GM21786 (cell line): ENCODE measurements at regions not wholly inside any gene's neighbourhood (a gene's known extent, or its start where the extent isn't known, plus 50 kb on each side); places are given as distances from the start of the nearest gene placed in this dataset.
A peak's percentile ranks its signal among the peaks of the same experiment; 100 is the strongest.

Source experiments
- ATAC-seq: cut with Tn5 transposase; IDR thresholded peaks from one replicate; pipeline ENCODE4 v1.9.1; 2021; ENCODE audit not compliant: unreplicated experiment

DNA sequence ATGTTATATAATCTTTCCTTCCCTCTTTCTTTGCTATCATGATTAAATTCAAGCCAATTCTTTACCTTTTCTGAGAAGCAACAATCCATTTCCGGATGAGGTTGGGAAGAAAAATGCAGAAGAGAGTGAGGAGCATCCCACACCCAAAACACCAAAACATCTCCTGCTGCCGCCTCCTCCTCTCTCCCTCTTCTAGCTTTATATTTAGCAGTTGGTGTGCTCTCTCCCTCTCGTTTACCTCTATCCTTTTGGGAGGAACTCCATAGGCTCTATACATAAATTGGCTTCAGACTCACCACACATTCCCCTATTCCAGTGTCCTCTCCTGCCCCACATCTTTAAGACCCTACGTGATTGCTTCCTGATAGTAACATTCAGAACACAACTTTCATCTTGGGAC lies 332.2 kb upstream of the PLXNA2 start:
- ATAC-seq = no peak

DNA sequence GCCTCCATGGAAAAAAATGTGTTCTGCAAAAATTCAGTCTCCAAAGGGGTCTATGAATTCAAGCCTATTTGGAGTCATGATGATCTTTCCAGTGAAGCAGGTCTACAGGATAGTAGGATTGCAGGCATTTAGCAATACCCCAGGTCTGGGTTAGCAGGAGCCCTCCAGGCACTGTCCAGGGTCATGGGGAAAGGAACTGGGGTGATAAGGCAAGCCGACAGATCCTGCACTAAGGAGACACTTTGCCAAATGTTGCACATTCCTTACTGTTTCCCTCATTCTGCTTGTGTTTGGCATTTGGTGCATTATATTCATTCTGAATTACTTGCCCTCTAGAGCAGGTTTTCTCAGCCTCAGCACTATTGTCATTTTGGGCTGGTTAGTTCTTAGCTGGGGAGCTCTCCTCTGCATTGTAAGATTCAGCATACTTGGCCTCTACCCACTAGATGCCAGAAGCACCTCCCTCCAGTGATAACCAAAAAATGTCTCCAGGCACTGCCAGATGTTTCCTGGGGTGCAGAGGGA lies 333.3 kb upstream of the PLXNA2 start:
- no peak for ATAC-seq

DNA sequence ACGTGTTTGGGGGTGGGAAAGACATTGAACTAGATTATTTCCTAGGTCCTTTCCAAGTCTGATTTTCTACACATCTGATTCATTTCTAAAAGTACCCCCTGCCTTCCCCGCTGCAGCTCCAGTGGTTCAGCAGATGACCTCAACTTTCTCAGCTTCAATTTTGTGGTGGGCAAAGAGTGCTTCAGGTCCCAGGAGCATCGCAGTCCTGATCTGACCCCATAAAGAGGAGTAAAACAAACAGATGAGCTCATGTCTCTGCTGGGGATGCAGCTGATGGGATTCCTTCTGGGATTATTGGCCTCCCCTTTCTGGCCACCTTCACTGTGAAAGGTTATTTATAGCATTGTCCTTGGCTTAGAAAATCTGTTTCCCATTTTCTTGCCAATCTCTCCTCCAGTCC lies 337.0 kb upstream of the PLXNA2 start:
- ATAC-seq = no peak

DNA sequence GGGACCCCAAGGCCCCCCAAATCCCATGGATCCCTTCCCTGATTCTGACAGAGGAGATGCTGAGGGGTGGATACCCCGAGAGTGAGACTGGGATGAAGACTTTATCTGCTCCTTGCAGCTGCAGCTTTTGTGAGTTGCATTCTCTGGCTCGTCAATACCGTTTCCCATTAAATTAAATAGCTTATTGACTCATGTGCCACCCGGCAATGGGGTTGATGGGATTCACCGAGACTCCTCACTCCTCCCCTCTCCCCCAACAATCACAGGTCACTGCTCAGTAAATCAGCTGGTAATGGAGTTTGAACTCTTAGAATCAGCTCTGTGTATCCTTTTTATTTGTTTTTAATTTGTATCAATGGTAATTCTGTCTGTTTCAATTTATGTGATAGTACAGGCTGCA lies 337.5 kb upstream of the PLXNA2 start:
- ATAC-seq = no peak

DNA sequence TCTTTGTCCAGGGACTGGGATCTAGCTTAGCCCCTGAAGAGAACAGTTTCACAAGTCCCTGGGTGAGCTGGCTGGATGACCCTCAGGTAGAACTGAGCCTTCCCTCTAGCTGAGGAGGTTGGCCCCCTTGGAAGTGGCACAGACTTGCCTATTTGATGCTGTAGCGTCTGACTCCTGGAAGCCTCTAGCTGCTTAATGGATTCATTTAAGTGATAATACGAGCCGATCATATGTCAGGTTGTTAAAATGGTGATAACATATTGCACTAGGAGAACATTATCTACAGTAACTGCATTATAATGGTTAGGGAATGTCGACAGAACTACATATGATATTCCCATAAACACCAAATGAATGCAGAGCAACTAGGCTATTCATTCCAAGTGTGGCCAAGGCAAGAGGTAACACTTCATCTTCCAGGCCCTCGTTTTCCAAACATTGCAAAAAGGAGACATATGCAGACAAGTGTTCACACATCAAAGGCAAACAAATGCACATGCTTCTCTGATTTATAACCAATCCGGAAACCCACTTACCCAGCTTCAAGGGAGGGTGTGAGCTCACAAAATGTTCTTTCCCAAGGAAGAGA lies 340.1 kb upstream of the PLXNA2 start:
- no peak for ATAC-seq

DNA sequence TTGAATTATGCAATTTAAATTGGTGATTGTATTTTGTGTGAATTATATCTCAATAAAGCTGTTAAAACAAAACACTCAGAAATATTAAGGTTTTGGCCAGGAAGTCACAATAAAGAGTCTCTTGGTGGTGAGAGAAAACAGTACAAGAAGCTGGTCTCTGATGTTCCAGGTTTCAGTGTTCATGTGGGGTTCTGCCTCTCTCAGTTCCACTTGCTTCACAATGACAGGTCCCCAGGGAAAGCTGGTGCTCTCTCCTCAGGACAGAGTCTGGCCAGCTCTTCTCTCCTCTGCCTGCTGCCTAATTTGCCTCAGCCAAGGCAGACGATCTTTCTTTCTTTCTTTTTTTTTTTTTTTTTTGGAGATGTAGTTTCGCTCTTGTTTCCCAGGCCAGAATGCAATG lies 342.9 kb upstream of the PLXNA2 start:
- ATAC-seq = peak; percentile 78

DNA sequence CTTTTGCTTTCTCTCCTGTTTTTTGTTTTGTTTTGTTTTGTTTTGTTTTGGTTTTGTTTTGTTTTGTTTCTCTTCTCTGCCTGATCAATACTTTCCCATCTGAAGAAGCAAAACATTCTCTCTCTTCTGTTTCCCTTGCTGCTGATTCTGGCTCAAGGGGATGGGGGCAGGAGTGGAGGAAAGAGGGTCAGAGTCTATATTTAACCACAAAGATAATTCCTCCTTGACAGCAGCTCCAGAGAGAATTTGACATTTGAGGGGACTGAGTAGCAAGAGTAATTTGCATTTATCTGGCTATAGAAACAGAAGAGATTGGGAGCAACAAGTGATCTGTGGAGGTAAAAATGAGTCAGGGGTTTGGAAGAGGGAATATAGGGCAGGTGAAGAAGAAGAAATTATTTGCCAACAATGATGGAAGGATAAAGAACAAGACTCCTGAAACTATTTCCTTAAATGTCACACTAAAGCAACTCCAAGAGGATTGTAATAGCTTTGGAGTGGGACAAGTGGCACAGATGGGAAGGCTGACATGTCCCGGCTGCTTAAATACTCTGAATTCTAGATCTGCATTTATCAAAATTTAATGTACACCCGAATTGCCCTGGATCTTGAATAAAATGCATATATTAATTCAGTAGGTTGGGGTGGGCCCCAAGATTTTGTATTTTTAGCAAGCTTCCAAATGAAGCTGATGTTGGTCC lies 349.3 kb upstream of the PLXNA2 start:
- no peak for ATAC-seq

DNA sequence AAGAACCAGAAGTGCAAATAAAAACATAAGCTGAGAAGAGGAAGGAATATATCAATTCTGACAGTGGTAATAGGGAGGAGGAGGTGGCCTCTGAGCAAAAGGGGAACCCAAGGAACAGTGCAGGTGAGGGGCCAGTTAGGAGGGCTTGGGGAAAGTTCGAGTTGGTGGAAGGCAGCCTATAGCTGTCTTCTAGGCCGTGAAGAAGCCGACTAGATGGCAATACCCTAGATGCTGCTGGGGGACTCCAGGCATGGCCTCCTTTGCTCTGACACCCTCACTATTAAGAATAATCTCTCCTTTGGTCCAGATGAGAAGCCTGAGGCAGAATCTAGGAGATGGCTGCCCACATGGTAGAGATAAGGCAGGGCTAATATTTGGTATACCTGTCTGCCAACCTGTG lies 351.1 kb upstream of the PLXNA2 start:
- no peak for ATAC-seq

DNA sequence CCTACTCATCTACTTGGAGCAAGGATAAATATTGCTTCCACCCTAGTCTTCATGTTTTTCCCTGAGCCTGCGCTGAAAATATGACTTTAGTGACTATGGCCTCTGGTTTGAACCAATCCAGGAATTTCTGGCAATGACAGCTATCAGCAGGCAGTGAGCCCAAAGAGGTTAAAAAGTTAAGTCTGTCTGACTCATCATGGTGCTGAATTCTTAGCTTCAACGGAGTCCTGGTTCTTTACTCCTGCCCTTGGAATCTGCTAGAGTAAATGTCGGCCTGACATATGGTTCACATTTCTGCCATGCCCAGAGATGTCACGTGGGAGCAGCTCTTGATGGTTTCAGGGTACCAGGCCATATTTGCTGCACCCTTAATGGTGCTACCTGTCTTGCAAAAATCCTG lies 351.6 kb upstream of the PLXNA2 start:
- no peak for ATAC-seq

DNA sequence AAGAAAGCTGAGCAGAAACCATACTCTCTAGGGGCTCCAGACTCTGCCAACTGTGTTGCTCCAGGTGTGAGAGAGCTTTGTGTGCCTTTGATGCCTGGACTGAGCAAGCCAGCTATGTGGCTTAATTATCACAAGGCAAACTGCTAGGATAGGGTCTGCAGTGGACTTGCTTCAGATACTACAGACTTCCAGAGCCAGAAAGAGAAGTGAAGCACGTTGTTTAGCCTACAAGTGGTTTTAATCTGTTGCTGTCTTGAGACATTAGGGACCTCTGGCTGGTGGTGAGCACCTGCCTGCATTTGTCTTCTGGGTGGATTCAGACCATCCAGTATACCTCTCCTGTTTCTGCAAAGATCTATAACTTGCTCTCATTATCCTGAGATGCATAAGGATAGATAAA lies 353.4 kb upstream of the PLXNA2 start:
- no peak for ATAC-seq

DNA sequence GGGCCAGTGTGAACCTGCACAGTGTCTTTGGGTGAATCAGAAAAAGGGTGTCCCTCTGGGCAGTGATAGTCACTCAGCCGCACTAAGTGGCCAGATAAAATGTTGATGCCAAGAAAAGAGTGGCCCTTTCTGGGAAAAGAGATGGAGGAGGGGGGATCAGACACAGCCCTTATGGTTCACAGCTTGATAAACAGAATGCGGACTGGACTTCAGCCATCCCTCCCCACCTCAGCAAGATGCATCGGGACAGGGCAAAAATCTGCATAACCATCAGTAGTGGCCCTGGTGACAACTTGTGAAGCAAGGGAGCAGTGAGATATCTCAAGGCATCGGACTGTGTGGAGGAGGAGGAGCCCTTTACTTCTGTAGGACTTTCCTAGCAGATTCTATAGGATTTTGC lies 353.8 kb upstream of the PLXNA2 start:
- ATAC-seq = no peak

DNA sequence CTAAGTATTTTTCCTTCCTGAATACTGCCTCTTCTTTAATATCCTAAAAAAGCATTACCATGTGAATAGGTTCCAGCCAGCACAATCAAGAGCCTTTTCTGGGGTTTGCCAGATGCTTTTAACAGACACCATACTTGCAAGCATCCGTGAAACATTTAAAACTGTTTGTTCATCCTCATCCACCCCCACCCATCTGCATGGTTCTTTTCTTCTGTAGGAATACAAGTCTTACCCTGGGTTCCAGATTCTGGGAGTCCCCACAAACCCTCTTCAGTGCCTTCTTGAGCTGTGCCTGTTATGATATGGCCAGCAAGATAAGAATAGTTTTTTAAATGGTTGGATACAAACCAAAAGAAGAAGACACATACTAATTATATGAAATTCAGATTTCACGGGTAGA lies 354.9 kb upstream of the PLXNA2 start:
- no peak for ATAC-seq

DNA sequence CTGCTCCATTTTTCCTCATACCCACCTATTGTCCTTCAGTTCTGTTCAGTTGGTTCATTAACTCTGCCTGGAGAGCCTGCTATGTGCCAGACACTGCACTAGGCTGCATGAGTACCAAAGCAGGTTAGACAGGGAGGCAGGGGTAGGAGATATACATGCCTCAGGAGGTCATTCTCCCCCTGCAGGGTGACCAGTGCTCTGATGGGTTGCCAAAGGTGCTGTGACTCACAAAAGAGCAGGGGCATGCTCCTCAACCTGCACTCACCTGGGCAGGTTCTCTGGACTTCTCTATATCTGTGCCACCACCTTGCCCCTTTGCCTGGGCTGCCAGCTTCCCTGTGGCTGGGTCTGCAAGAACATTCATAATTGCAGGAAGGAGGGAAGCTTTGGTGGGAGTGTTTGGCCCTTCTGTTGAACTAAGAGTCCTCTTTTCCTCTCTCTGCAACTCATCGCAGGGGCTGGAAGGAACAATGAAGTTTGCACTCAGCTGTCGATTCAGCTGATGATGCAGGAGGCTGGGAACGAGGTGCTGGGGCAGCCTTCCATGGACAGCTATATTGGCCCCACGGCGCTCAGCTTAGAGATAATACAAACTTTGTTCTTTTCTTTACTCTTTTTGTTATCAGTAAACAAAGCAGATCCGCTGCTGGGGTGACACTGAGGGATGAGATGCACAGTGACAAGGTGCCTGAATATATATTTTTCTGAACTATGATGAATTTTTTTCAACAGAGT lies 356.4 kb upstream of the PLXNA2 start:
- no peak for ATAC-seq

DNA sequence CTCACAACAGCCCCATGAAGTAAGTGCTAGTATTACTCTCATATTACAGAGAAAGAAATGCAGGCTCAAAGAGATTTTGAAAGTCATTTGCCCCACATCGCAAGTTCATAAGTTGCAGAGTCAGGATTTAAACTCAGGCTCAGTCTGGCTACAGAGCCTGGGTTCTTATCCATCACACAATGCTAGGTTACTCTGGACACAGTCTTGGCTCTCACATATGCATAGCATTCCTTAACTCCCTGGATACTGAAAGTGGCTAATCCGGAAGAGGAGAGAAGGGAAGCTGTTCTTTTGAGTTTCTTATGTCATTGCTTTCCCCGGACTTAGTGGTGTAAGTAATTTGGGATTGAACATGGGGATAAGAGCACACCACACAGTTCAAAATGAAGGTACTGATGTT lies 357.4 kb upstream of the PLXNA2 start:
- no peak for ATAC-seq

DNA sequence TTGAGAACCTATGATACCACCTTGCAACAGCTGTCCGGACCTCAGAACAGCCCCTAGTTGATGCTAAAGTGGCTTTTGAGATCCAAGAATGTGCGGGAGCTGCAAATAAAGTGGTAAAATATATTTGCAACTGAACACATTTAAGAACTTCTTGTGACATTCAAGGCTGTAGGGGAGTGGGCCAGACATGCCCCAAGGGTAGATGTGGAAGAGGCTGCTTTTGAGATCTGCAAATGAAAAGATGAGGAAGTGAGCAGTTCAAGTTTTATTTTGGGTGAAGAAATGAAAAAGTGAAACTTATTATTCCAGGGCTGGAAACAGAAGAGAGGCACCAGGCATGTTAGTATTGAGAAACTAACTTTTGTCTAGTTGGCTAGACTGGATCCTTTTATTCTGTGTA lies 359.5 kb upstream of the PLXNA2 start:
- ATAC-seq = no peak

DNA sequence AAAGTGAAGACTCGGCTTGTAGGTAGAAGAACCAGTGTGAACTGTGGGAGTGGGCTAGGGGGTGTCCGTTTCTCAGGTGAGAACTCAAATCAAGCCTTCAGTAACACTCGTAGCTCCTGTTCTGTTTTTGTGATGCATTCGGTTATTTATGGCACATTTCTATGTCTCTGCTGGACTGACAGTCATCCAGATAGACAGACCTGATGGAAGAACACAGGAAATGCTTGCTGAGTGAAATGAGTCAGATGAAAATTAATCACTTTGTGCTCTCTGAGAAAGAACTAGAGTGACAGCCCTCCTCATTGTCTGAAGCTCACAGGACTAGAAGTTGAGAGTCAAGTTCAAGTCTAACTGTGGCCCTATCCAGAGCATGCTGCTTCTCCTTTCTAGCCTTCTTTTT lies 360.1 kb upstream of the PLXNA2 start:
- ATAC-seq = peak; percentile 78

DNA sequence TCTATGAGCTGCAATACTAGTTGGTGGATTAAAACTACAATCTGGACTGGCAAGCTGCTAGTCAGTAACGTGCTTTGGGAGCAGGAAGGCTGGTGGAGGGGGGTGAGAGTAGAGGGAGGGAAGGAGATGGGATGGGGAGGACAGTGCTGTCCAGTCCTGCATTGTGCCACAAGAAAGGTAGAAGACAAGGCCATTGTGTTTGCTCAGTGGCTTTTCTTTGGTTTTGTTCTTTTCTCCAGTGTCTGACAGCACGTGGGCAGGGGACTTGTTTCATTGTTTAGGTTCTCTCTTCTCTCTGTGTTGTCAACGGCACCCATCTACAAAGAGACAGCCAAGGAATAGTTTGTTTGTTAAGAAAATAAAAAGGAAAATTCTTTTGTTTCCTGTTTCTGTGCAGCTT lies 362.8 kb upstream of the PLXNA2 start:
- ATAC-seq = no peak

DNA sequence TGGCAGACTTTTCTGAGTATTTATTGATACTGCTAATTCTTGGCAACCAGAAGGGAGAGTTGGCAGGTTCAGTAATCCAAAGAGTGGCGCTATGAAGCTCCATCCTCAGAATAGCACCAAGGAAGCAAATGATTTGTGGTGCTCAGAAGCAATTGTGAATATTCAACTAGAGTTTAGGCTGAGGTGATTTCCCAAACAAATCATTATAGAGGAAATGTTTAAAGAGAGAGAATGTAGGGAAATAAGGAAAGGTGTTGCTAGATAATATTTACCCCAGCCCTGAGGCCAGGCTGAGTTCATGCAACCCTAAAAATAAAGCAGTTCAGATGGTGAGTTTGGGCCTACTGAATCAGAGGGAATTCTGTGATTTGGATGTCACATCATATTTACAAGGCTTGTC lies 363.4 kb upstream of the PLXNA2 start:
- no peak for ATAC-seq

DNA sequence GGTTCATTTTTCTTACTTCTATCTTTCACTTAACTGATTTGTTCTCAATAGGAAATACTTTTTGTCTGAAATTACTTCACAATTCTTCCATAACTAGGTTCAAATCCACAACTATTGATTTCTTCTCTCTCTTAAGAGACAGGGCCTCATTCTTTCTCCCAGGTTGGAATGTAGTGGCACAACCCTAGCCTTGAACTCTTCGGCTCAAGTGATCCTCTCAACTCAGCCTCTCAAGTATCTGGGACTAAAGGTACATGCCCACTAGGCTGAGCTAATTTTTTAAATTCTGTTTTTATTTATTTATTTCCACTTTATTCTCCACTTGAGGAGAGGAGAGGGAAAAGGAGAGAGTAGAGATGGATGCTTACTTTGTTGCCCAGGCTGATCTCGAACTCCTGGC lies 370.4 kb upstream of the PLXNA2 start:
- ATAC-seq = no peak

DNA sequence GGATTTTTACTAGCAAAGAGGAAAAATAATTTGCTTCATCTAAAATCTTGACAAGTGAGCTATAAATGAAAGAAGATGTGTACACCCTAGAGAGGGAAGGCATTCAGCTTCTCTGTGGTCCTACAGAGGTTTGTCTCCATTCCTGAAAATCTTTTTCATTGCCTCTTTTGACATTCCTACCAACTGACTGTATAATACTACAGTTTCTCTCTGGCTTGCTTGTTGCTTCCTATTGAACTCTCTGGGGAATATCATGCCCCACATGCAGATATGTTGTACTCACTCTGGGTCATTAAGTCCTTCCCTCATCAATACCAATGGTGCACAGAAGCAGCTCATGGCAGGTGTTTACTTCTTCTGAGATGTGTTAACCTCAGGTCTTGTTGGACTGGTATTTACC lies 371.2 kb upstream of the PLXNA2 start:
- no peak for ATAC-seq

DNA sequence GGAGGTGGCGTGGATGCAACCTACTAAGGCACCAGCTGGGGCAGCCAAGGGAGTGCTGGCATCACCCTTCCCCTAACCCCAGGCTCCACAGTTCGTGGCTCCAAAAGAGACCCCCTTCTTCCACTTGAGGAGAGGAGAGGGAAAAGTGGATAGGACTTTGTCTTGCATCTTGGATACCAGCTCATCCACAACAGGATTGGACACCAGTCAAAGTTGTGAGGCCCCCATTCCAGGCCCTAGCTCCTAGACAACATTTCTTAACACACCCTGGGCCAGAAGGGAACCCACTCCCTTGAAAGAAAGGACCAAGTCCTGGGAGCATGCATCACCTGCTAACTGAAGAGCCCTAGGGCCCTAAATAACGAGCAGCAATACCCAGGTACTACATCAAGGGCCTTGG lies 372.6 kb upstream of the PLXNA2 start:
- no peak for ATAC-seq
